Mucosa of gallbladder (tissue), 1 donor: ENCODE measurements at regions not wholly inside any gene's neighbourhood (a gene's known extent, or its start where the extent isn't known, plus 50 kb on each side); places are given as distances from the start of the nearest gene placed in this dataset.

Source experiments
- DNase-seq: peaks from one replicate; pipeline ENCODE4 v3.0.0-alpha.2; 2020; ENCODE audit warnings: low spot score
- donor health status: DM: no; HTN: no; CAD: no.

DNA sequence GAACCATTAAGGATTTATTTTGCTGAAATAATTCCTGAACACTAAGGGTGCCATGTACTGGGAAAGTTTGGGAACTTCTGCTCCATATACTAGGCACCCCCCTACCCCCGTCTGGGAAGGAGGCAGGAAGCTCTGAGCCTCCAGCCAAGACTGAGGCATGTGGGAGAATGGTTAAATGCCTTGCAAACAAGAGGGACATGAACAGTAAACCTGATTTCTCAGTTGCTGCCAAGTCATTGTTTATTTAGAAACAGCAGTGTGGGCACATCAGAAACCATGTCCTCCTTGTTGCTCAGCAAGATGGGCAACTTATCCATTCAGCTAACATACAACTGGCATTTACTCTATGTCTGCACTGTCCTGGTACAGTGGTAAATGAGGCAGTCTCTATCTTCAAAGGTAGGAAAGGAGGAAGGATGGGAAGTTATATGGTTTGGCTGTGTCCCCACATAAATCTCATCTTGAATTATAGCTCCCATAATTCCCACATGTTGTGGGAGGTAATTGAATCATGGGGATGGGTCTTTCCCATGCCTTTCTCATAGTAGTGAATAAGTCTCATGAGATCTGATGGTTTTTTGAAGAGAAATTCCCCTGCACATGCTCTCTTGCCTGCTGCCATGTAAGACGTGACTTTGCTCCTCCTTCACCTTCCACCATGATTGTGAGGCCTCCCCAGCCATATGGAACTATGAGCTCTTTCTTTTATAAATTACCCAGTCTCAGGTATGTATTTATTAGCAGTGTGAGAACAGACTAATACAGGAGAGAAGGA is 459.1 kb downstream of the MIAT start:
- DNase-seq: peak; percentile 15

DNA sequence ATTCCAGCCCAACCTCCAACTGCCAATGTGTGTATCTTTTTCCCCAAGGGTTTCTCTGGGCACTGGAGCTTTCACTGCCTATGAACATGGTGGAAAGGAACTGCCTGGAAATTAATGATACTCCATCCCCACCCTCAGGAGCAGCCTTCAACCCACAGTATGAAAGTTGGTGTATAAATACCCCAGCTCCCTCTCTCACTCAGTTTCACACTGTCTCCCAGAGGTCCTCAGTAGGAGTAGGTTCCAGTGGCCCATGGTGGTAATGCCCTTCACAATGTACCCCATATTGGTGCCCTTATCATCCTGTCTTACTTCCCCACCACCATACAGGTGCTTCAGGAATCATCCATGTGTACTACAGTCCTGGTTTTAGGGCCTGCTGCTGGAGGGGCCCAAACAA is 462.6 kb downstream of the MIAT start:
- no peak for DNase-seq

DNA sequence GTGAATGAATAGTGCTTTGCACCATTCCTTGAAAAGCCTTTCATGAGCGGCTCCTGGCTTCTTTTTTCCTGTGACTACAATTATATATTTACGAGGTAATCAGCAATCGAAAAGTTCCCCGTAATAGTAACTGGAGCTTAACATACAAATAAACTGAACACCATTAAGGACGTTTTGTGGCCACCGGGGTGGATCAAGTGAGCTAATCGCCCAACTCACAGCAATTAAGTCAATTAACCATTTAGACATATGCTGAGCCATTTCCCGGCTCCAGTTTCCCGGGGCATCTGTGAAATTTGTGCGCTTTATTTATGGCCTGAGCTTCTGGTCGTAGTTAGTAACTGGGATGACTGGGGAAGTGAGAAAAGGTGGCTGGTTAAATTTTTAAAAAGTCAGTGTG is 465.2 kb downstream of the MIAT start:
- DNase-seq: no peak

- no peak for DNase-seq
Observed at GRCh38 chr22:27123880-27124279, 466.5 kb downstream of the MIAT start.

- DNase-seq: peak; percentile 34
Observed at GRCh38 chr22:27124351-27124966, 467.1 kb downstream of the MIAT start.

GRCh38 chr22:27125539-27125938 is 468.2 kb downstream of the MIAT start:
- no peak for DNase-seq

DNA sequence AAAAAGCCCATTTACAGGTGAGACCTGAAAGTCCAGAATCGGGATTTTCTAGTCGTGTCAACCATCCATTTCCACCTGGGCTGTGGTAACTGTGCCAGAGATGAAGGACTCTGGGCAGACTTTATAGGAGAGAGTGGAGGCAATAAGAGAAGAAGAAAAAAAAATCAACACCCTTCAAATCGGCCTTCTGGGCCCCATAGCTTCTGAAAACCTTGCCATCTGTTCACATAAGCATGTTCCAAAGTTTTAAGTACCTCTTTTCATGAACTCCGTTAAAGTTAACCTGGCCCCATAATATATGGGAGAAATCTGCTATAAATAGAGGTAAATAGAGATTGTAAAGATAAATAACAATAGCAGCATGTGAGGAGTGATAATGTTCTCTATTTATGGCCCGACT is 470.5 kb downstream of the MIAT start:
- no peak for DNase-seq

DNA sequence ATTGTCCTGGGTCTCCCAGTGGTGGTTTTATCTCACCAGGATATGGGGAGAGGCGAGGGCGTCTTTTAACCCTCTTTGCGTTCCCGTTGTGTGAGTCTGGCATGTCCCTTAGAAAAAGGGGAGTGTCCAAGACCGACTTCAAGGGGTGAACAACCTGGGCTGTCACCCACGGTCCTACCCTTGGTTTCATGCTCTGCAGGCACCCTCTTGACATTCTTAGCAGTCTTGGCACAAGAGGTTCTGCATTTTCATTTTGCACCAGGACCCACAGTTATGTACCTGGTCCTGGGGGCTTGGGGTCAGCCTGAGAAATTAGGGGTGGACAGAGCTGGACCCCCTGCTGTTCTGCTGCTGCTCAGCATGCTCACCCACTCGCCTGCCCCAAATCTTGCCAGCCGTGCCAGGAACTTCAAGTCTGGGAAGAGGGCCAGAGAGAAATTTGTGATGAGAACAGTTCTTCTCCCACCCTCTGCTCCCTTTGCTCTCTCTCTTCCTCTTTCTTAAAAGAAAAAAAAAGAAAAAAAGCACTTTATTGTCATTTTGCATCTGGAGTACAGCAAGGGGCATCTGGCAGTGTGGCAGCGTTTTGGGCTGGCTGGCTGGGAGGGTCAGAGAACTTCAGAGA is 471.2 kb downstream of the MIAT start:
- DNase-seq: no peak

- no peak for DNase-seq
Observed at GRCh38 chr22:27129266-27129665, 471.9 kb downstream of the MIAT start.

- DNase-seq: no peak
Observed at GRCh38 chr22:27130906-27131305, 473.5 kb downstream of the MIAT start.

DNA sequence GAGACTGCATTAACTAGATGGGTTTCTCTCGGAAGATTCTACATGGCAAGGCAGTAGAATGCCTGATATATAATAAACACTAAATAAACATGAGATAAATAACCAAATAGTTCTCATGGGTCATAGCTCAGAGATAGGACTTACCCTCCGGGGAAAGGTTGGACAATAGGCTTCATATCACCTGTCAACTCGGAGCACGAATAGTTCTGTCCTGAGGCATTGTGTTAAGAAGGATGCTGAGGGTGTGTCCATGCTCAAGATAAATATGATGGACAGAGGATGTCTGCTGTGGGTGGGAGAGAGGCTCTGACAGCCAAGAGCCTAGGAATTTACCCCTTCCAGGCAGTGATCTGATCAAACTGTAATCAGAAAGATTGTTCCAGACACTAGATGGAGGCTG is 474.0 kb downstream of the MIAT start:
- DNase-seq: no peak

GRCh38 chr22:27132400-27132799 is 475.0 kb downstream of the MIAT start:
- no peak for DNase-seq

GRCh38 chr22:27133019-27133431 is 475.6 kb downstream of the MIAT start:
- DNase-seq: no peak

DNA sequence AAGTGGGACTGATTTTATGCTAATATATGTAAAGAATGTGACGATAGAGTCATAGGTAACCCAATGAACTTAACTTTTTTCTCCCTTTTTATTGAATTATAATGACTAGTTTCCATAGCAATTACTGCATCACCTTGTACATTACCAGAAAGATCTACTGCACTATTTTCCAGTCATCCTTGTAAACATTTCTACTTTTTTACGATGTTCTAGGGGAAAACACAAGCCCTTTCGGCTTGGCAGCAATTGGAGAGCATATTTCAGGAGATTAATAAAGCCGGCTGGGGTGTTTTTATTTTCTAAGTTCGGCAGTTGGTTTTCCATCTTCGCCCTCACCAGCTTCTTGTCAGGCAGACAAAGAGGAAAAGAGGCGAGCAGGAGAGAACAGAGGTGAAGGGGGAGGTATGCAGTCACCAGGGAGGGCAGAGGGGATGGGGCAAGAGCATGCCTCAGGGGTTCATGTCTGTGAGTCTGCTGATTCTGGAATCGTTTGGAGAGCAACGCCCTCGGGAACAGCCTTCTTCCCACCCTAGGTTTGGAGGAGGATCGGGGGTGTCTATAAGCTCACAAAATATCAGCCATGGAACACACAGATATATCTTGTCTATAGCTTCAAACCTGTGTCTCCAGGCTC is 476.4 kb downstream of the MIAT start:
- DNase-seq: no peak

GRCh38 chr22:27134315-27134701 is 476.9 kb downstream of the MIAT start:
- no peak for DNase-seq

- DNase-seq: no peak
Observed at GRCh38 chr22:27135031-27135981, 477.9 kb downstream of the MIAT start.

DNA sequence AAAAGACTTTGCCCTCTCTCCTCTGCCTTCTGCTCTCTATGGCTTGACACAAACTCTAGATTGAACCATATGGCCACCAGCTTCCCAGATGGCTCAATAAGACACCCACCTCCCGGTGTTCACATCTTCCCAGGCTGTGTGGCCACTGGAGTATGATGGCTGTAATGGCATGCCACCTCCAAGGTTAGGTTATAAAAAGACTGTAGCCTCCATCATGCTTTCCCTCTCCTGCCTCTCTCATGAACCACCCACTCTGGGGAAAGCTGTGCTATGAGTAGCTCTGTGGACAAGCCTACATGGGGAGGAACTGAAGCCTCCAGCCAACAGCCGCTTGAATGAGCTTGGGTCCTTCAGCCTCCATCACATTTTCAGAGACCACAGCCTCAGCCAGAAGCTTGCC is 479.2 kb downstream of the MIAT start:
- no peak for DNase-seq

DNA sequence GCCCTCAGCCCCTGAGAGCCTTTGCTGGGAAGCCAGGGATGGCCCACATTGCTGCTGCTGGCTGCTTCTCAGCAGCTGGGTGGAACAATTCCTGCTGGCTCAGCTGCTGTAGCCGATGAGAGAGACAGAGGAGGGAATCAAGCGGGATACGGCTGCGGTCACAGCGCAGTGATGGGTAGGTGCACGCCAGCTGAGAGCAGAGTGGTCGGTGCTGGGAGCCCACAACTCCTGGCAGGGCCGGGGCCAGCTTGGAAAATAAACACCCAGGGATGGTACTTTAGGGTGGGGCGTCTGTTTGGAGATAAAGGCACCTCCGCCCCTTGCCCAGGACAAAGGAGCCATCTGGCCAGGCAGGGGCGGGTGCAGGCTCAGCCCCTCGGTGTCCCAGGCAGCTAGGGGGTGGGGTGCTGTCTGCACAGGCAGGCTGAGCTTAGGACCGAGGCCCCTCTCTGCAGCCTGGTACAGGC is 480.5 kb downstream of the MIAT start:
- no peak for DNase-seq

DNA sequence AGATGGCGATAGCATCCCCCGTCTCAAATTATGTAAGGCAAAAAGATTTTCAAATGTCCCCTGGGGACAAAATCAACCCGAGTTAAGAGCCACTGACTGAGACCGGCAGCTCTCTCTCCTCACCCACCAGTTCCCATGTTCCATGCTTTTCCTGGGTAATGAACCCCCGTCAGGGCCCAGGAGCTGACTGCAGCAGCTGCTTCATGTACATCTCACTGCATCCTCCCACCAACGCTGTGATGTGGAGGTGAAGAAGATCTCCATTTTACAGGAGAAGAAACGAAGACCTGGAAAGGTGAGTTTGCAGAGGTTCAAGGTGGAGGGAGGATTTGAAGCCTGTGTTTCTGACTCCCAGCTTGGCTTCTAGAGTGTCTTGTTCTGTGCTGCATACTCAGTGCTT is 481.1 kb downstream of the MIAT start:
- no peak for DNase-seq

DNA sequence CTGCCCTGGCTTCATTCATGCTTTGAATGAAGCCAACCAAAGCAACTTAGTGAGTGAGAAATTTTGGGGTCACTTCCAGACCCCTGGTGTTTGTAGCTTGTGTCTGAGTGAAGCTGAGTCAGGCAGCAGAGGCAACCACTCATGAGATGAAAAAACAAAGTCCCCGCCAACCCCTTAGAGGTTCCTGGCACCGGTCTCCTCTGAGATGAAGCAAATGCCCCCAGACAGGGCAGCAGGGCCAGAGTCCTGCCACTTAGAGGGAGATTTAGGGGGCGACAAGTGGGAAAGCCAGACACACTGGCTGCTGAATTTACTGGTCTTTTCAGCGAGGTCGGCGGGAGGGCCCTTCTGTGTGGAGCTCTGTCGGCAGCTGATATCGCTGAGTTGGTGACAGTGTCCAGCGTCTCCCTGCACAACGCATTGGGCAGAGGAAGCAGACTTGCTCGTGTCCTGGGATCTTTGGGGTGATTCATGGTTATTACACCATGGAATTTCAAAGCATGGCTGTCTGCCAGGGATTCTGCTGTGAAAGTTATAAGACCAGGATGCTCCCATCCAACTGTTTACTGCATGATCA is 482.6 kb downstream of the MIAT start:
- DNase-seq: no peak

DNA sequence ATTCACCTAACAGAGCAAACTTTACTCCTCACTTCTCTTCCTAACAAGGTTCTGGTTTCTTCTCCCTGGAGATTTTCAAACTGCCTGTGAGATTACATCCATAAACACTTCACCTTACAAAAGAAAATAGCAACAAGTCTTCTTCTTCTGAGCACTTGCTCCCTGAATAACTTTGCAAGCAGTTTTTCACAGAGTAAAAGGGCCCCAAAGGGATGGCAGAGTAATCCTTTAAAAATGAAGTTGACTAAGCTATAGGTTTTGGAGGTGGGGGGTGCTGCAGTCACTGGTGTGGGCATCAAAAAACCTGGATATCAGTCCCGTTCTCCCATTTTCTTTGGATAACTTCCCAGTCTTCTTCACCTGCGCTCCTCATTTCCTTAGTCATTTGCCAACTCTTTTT is 484.9 kb downstream of the MIAT start:
- DNase-seq: no peak
